ENCODE measurements at regions not wholly inside any gene's neighbourhood (a gene's known extent, or its start where the extent isn't known, plus 50 kb on each side); places are given as distances from the start of the nearest gene placed in this dataset.

DNA sequence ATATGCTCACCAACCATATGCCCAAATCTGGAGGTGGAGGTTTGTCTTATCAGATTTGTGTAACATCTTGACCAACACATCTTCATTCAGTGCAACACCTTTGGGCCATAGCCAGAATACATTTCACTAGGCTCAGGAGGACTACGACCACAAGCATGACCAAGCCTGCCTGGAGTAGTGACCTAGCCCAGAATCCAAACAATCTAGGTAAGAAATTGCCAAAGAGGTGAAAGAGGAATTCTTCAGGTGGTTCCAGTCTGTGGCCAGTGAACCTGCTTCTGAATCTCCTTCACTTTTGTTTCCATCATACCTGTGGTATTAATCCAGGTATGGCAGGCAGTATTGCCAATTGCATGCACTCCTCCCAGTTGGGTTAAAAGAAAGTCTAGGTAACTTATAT is 112.8 kb upstream of the RAB18 start:
- no peak overlapping the region for H3K4me3 Mint-ChIP-seq
- TF ChIP-seq, protein P1, sequence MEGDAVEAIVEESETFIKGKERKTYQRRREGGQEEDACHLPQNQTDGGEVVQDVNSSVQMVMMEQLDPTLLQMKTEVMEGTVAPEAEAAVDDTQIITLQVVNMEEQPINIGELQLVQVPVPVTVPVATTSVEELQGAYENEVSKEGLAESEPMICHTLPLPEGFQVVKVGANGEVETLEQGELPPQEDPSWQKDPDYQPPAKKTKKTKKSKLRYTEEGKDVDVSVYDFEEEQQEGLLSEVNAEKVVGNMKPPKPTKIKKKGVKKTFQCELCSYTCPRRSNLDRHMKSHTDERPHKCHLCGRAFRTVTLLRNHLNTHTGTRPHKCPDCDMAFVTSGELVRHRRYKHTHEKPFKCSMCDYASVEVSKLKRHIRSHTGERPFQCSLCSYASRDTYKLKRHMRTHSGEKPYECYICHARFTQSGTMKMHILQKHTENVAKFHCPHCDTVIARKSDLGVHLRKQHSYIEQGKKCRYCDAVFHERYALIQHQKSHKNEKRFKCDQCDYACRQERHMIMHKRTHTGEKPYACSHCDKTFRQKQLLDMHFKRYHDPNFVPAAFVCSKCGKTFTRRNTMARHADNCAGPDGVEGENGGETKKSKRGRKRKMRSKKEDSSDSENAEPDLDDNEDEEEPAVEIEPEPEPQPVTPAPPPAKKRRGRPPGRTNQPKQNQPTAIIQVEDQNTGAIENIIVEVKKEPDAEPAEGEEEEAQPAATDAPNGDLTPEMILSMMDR (IDR thresholded peaks at IDR 0.05) = no peak
- no peak overlapping the region for H3K27ac Mint-ChIP-seq
- no peak for DNase-seq
- peaks cover 3% of the 10 kb centered on the region for H3K9me3 Mint-ChIP-seq
- peaks cover 12% of the 10 kb centered on the region for H3K27me3 Mint-ChIP-seq (ENCODE audit: low read depth, poor library complexity)
- no peaks in the 10 kb centered on the region for H3K4me1 Mint-ChIP-seq
- H3K36me3 Mint-ChIP-seq (ENCODE audit: low read depth) = no peaks in the 10 kb centered on the region

DNA sequence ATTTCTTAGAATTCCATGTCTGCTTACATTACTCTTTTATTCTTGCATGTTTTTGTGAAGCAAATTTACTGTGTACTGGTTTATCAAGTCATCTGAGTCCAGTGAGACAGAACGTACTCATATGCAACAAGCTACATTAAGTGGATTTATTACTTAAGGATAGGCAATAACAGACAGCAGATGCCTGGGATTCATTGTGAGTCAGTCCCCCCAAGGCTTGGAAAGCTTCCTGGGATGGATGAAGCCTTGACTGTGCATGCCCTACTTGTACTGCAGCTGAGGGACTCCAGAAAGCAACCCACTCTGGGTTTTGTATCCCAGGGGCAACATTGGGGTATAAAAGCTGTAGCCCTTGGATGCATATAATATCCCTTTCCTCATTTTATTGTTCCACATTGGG is 113.4 kb upstream of the RAB18 start:
- no peak overlapping the region for H3K4me3 Mint-ChIP-seq
- H3K9me3 Mint-ChIP-seq = peaks cover 3% of the 10 kb centered on the region
- TF ChIP-seq, protein P1 (IDR thresholded peaks at IDR 0.05) = no peak
- no peaks in the 10 kb centered on the region for H3K36me3 Mint-ChIP-seq (ENCODE audit: low read depth)
- DNase-seq = no peak
- H3K27ac Mint-ChIP-seq = no peak overlapping the region
- H3K4me1 Mint-ChIP-seq = no peaks in the 10 kb centered on the region
- peaks cover 12% of the 10 kb centered on the region for H3K27me3 Mint-ChIP-seq (ENCODE audit: low read depth, poor library complexity)

DNA sequence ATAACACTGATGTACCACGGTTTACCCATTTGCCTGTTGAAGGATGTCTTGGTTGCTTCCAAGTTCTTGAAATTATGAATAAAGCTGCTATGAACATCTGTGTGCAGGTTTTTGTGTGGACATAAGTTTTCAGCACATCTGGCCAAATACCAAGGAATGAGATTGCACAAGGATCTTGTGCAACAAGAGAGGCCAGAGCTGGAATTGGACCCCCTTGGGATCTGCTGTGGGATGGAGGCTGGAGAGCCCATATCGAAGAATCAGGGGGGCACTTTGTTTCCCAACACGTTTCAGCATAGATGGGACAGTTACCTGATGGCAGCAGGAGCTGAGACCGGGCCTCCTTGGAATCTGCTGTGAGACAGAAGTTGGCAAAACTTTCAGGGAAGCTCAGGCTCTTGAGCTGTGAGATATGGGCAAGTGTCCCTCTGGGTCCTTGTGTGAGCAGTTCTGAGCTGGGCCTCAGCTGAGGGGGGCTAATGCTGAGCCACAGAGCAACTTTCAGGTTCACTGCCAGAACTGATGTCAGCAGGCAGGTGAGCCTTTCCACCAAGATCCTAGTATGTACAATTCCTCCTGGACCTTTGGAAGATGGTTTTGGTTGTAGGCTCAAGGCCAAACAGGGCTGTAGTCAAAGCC is 115.2 kb upstream of the RAB18 start:
- H3K9me3 Mint-ChIP-seq = peaks cover 3% of the 10 kb centered on the region
- no peaks in the 10 kb centered on the region for H3K4me1 Mint-ChIP-seq
- DNase-seq = no peak
- TF ChIP-seq, protein P1 (IDR thresholded peaks at IDR 0.05) = no peak
- H3K27me3 Mint-ChIP-seq (ENCODE audit: low read depth, poor library complexity) = peaks cover 12% of the 10 kb centered on the region
- no peaks in the 10 kb centered on the region for H3K36me3 Mint-ChIP-seq (ENCODE audit: low read depth)
- no peak overlapping the region for H3K4me3 Mint-ChIP-seq
- no peak overlapping the region for H3K27ac Mint-ChIP-seq

DNA sequence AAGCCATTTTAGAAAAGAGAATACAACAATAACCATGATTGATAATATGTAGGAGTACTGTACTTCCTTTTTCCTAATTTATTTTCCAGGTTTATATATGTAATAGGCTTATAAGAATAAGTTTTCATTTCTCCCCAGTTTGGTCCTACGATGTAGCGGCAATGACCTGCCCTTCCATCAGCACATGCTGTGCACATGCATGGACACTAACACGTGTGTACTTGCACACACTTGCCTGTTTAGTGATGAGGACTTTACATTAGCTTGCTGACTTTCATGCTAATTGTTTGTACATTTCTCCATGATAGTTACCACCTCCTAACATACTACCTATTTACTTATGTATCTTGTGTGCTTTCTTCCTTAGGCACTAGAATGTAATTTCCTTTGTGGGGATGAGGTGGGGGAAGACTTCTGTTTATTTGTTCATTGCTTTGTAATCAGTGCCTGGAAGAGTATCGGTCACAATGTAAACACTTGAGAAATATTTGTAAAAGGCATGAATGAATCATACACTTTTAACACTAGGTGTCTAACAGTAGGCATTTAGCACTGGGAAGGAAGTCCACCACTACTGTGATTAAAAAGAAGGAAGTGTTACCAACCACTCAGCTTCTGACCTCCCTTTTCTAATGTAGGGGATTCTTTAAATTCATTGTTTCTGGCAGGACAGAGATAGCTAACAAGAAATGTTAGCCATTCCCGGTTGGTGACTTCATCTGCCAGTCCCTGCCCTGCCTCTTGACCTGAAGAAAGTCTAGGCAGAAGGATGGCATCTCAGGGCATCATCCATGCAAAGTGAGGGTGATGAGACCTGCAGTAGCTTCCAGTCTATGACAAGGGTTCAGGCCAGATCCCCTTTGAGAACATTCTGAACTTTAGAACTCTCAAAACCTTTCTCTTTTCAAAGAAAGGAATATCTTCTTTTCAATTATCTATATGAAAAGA is 120.2 kb upstream of the RAB18 start:
- Mint-ChIP-seq H3K4me1 (no peaks in the 10 kb centered on the region), H3K4me3 (no peak overlapping the region), H3K9me3 (no peaks in the 10 kb centered on the region), H3K27ac (no peak overlapping the region), H3K27me3 (ENCODE audit: low read depth, poor library complexity) (peaks cover 2% of the 10 kb centered on the region), H3K36me3 (ENCODE audit: low read depth) (no peaks in the 10 kb centered on the region)
- TF ChIP-seq, protein P1 (IDR thresholded peaks at IDR 0.05) = no peak
- DNase-seq = no peak

DNA sequence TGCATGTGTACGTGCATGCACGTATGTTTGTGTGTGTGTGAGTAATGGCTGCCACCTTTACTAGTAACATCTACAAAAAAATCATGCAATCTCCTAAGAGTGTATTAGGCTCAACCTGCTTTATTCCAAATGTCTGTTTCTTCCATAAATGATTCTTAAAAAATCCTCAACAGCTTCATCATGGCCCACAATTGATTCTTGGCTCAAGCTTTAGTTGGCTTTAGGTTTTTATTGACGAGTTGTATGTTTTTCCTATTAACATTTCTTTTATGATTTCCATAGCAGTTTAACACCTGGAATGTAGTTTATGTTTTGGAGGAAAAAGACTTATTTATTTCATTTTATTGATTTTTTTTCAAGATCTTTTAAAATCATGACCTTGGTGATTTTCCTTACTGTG is 121.9 kb upstream of the RAB18 start:
- H3K36me3 Mint-ChIP-seq (ENCODE audit: low read depth) = no peaks in the 10 kb centered on the region
- TF ChIP-seq, protein P1 (IDR thresholded peaks at IDR 0.05) = no peak
- no peaks in the 10 kb centered on the region for H3K9me3 Mint-ChIP-seq
- no peak overlapping the region for H3K27ac Mint-ChIP-seq
- no peak overlapping the region for H3K4me3 Mint-ChIP-seq
- no peaks in the 10 kb centered on the region for H3K4me1 Mint-ChIP-seq
- H3K27me3 Mint-ChIP-seq (ENCODE audit: low read depth, poor library complexity) = no peaks in the 10 kb centered on the region
- DNase-seq = no peak
